Gastrocnemius medialis (tissue), 4 donors: ENCODE measurements at regions not wholly inside any gene's neighbourhood (a gene's known extent, or its start where the extent isn't known, plus 50 kb on each side); places are given as distances from the start of the nearest gene placed in this dataset.

Experiments used
- ATAC-seq, 2 donors: fragments of 150-250 bp; one replicate each; pipeline ENCODE4 v1.9.1; 2016
- DNase-seq, 2 donors: peaks; one replicate each; pipeline ENCODE4 v3.0.0-alpha.2; 2019
- H3K27ac ChIP-seq, 4 donors: fragments of 200-600 bp; sonication (generic); 1 replicate in 1 of 4; 2 replicates in 3 of 4; pipeline ENCODE4 v1.5.1; 2016 to 2018; ENCODE audit warnings: mild to moderate bottlenecking in 2 of 4, moderate library complexity in 1 of 4
- H3K27me3 ChIP-seq, 3 donors: fragments of 200-600 bp; sonication (generic) in 2 of 3; 1 replicate in 1 of 3; 2 replicates in 2 of 3; pipeline versions ENCODE4 v1.5.1 to v1.6.0; 2016 to 2019; ENCODE audit warnings: mild to moderate bottlenecking in 1 of 3, moderate library complexity in 1 of 3
- H3K36me3 ChIP-seq, 2 donors: fragments of 200-600 bp; sonication (generic) in 1 of 2; one replicate each; pipeline ENCODE4 v1.5.1; 2017 to 2018
- H3K4me1 ChIP-seq, 2 donors: fragments of 200-600 bp; sonication (generic) in 1 of 2; one replicate each; pipeline ENCODE4 v1.5.1; 2016 to 2017; ENCODE audit warnings: mild to moderate bottlenecking in 2 of 2
- H3K4me3 ChIP-seq, 4 donors: fragments of 200-600 bp; sonication (generic) in 3 of 4; 1 replicate in 1 of 4; 2 replicates in 3 of 4; pipeline ENCODE4 v1.5.1; 2016 to 2019; ENCODE audit warnings: mild to moderate bottlenecking in 2 of 4
- H3K9me3 ChIP-seq, 3 donors: fragments of 200-600 bp; sonication (generic) in 2 of 3; 1 replicate in 1 of 3; 2 replicates in 2 of 3; pipeline ENCODE4 v1.5.1; 2016 to 2019
- POLR2A ChIP-seq, 2 donors: fragments of 450-650 bp; IDR thresholded peaks; one replicate each; pipeline ENCODE4 v1.6.1; 2017; ENCODE audit warnings: antibody characterized with exemption in 2 of 2, mild to moderate bottlenecking in 2 of 2, moderate library complexity in 2 of 2
- in situ Hi-C, 4 donors: fragments of 200-750 bp; cut with MboI; loops; one replicate each; pipeline versions ENCODE4 v1.15.0 to v1.8.0; 2017; ENCODE audit warnings: low sequenced_read_pairs in 4 of 4
- intact Hi-C: fragments of 100-400 bp; cut with DNase I; formaldehyde crosslinking; loops from one replicate; pipeline ENCODE4 v1.15.1; 2023; ENCODE audit warnings: low total_unique reads
- TF ChIP-seq, protein P1 (sequence below), 5 experiments: fragments of 450-650 bp in 3 of 5; fragments of 200-600 bp in 2 of 5; sonication (generic) in 2 of 5; IDR thresholded peaks in 4 of 5; conservative IDR thresholded peaks in 1 of 5; 1 replicate in 4 of 5; 2 replicates in 1 of 5; pipeline ENCODE4 v1.5.1; 2016 to 2019; ENCODE audit warnings: antibody characterized with exemption in 5 of 5, mild to moderate bottlenecking in 3 of 5, moderate library complexity in 3 of 5

DNA sequence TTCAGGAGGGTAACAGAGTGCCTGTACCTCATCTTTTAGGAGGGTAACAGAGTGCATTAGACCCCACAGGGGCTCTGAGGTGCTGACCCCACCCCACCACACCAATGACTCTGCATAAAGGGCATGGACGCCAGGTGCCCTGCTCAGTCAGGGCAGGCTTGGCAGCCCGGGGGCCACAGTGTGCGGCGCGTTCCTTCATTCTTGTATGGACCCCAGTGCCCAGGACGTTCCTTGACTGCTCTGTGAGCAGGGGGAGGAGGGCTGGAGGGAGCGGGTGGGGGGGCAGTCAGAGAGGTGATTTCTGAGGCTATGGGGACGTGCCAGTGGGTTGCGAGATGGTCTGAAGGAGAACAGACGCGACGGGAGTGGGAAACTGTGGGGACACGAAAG, 168.7 kb upstream of the NCK2 start:
- in situ Hi-C loops, result loop anchor here in 3 of 4 donors (10.0 kb wide), 2 partner anchors 499 to 509 kb away; no protein-coding TSS in a partner anchor
- TF ChIP-seq POLR2A (IDR thresholded peaks at IDR 0.05), result no peak
- TF ChIP-seq, protein P1, sequence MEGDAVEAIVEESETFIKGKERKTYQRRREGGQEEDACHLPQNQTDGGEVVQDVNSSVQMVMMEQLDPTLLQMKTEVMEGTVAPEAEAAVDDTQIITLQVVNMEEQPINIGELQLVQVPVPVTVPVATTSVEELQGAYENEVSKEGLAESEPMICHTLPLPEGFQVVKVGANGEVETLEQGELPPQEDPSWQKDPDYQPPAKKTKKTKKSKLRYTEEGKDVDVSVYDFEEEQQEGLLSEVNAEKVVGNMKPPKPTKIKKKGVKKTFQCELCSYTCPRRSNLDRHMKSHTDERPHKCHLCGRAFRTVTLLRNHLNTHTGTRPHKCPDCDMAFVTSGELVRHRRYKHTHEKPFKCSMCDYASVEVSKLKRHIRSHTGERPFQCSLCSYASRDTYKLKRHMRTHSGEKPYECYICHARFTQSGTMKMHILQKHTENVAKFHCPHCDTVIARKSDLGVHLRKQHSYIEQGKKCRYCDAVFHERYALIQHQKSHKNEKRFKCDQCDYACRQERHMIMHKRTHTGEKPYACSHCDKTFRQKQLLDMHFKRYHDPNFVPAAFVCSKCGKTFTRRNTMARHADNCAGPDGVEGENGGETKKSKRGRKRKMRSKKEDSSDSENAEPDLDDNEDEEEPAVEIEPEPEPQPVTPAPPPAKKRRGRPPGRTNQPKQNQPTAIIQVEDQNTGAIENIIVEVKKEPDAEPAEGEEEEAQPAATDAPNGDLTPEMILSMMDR (IDR thresholded peaks at IDR 0.05 in 4 of 5, conservative IDR thresholded peaks at IDR 0.05 in 1 of 5), result no peak
- H3K27ac ChIP-seq, result no peak overlapping the region
- intact Hi-C loops, result loop anchor here (5.0 to 10.0 kb wide), 2 partner anchors 489 to 526 kb away; a partner anchor contains a TSS
- H3K27me3 ChIP-seq, result no peaks in the 10 kb centered on the region
- no peak overlapping the region for H3K4me3 ChIP-seq
- no peaks in the 10 kb centered on the region for H3K36me3 ChIP-seq
- H3K4me1 ChIP-seq, result no peaks in the 10 kb centered on the region
- H3K9me3 ChIP-seq, result no peaks in the 10 kb centered on the region
- no peak for ATAC-seq
- no peak for DNase-seq

DNA sequence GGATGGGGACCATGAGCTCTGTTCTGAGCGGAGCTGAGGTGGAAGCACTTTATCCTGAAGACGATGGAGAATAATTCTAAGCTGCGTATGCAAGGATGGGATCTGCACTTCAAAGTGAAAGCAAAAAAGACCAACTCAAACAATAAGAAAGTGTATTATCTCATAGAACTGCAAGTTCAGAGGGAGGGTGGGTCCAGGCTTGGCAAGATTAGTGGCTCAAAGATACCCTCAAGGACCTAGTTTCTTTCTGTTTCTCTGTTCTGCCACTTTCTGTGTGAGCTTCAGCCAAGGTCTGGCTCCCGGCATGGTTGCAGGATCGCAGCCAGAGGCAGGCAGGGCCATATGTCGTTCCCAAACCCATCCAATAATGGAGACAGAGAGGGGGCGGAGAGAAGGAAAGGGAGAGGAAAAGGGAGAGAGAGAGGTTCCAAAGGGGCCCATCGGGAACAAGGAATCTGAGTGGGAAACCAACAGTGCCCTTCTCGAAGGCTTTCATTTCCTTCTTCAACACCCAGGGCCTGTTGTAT, 169.2 kb upstream of the NCK2 start:
- no peak overlapping the region for H3K27ac ChIP-seq
- H3K4me3 ChIP-seq, result no peak overlapping the region
- intact Hi-C loops (loop anchor here (5.0 to 10.0 kb wide), 2 partner anchors 489 to 527 kb away; a partner anchor contains a TSS), in situ Hi-C loops (loop anchor here in 3 of 4 donors (10.0 kb wide), 2 partner anchors 499 to 509 kb away; no protein-coding TSS in a partner anchor)
- no peak for ATAC-seq
- no peaks in the 10 kb centered on the region for H3K36me3 ChIP-seq
- DNase-seq, result no peak
- H3K4me1 ChIP-seq, result no peaks in the 10 kb centered on the region
- TF ChIP-seq, protein P1 (IDR thresholded peaks at IDR 0.05 in 4 of 5, conservative IDR thresholded peaks at IDR 0.05 in 1 of 5), result no peak
- no peak for TF ChIP-seq POLR2A (IDR thresholded peaks at IDR 0.05)
- no peaks in the 10 kb centered on the region for H3K9me3 ChIP-seq
- no peaks in the 10 kb centered on the region for H3K27me3 ChIP-seq

DNA sequence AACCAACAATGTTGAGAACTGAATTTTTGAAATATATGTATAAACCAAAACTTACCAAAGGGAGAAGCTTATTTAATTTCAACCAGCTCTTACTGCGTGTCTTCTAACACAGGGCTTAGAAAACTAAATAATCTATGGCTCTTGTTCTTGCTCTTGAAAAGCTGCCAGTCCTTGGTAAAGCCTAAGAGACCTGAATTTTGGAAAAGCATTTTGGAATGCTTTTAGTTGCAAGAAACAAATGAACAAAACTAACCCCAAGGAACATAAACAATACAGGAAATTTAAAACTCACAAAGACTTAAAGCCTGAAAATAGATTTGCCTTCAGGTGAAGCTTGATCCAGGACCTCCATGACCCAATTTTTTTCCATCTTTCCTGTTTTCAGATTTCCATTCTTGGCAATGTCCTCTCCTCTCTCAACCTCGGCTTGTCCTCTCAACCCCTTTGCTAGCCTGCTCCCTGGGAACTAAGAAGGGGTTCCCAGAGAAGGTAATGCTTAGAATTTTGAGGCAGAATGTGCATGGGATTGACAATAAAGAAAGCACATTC, 169.8 kb upstream of the NCK2 start:
- no peak for DNase-seq
- Histone ChIP-seq H3K27me3 (no peaks in the 10 kb centered on the region), H3K36me3 (no peaks in the 10 kb centered on the region), H3K4me3 (no peak overlapping the region), H3K4me1 (no peaks in the 10 kb centered on the region), H3K9me3 (no peaks in the 10 kb centered on the region), H3K27ac (no peak overlapping the region)
- in situ Hi-C loops, result loop anchor here in 3 of 4 donors (10.0 kb wide), 2 partner anchors 500 to 510 kb away; no protein-coding TSS in a partner anchor
- TF ChIP-seq, protein P1 (IDR thresholded peaks at IDR 0.05 in 4 of 5, conservative IDR thresholded peaks at IDR 0.05 in 1 of 5), result no peak
- intact Hi-C loops, result loop anchor here (5.0 to 10.0 kb wide), 2 partner anchors 490 to 527 kb away; a partner anchor contains a TSS
- ATAC-seq, result no peak

DNA sequence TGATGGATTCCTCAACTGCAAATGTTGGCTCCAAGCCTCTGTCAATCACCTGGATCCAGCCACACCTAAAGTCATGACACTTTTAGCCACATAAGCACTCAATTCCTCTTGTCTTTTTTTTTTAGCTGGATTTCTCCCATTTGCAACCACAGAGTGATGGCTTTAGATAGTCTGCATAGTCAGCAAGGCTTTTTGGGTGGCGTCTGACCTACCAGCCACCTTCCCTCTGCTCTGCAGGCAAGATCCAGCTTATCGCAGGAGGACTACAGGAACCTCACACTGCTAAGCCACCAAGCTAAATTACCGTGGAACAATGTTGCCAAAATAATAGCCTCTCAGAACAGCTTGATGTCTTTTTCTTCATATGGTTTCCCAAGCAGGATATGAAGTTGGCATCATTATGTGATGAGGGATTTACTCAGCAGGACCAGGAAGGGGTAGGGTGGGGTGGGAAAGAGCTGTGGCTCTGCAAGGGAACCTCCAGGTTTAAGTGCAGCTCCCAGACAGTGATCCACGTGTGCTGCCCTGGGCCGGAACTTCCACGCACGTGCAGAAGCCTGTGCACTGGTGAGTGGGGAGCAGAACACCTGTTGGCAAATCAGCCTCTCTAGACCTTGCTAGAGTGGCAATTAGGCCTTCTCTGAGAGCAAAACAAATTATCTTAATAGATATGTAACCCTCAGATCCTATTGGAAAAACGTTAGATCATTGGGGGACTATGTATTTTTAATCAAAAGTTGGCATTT, 170.6 kb upstream of the NCK2 start:
- Histone ChIP-seq H3K36me3 (no peaks in the 10 kb centered on the region), H3K9me3 (no peaks in the 10 kb centered on the region), H3K27ac (peak overlapping the region in 1 of 4 donors; percentile 6), H3K27me3 (no peaks in the 10 kb centered on the region), H3K4me1 (no peaks in the 10 kb centered on the region), H3K4me3 (no peak overlapping the region)
- DNase-seq (no peak), ATAC-seq (no peak)
- TF ChIP-seq, protein P1 (IDR thresholded peaks at IDR 0.05 in 4 of 5, conservative IDR thresholded peaks at IDR 0.05 in 1 of 5), result no peak
- TF ChIP-seq POLR2A (IDR thresholded peaks at IDR 0.05), result no peak
- in situ Hi-C loops (loop anchor here in 3 of 4 donors (10.0 kb wide), 2 partner anchors 501 to 511 kb away; no protein-coding TSS in a partner anchor), intact Hi-C loops (loop anchor here (10.0 kb wide), 1 partner anchor 491 kb away; a partner anchor contains a TSS)
